Naive thymus-derived CD8-positive, alpha-beta T cell (primary cell): ENCODE measurements at regions not wholly inside any gene's neighbourhood (a gene's known extent, or its start where the extent isn't known, plus 50 kb on each side); places are given as distances from the start of the nearest gene placed in this dataset.
A peak's percentile ranks its signal among the peaks of the same experiment; 100 is the strongest.

Source experiments
- ATAC-seq, 2 donors: fragments of 150-1000 bp; cut with Tn5 transposase in 1 of 2; sonication (Bioruptor Pico), chemical (Tn5 transposase) in 1 of 2; 1 replicate in 1 of 2; 2 replicates in 1 of 2; pipeline ENCODE4 v1.10.0; 2021; ENCODE audit warnings: mild to moderate bottlenecking in 2 of 2, moderate library complexity in 2 of 2
- POLR2A ChIA-PET: fragments of 350-600 bp; sonication (Branson Sonifier 250); formaldehyde crosslinking; loops from one replicate; lab custom pipeline; 2021; ENCODE audit warnings: antibody characterized with exemption; lab: Charles Lee
- DNase-seq, 10 donors: peaks; one replicate each; pipeline versions ENCODE4 v3.0.0 to v3.0.0-alpha.2; 2020 to 2022
- H3K27ac Mint-ChIP-seq, 10 donors: one replicate each; pipeline ENCODE4 v1.8.0; 2020 to 2022; ENCODE audit warnings: mild to moderate bottlenecking in 10 of 10, mixed read lengths in 10 of 10, moderate library complexity in 4 of 10, inconsistent platforms in 1 of 10
- H3K27me3 Mint-ChIP-seq, 5 donors: one replicate each; pipeline ENCODE4 v1.8.0; 2021 to 2022; ENCODE audit warnings: mixed read lengths in 5 of 5
- H3K36me3 Mint-ChIP-seq, 3 donors: one replicate each; pipeline ENCODE4 v1.8.0; 2020 to 2022; ENCODE audit warnings: mixed read lengths in 3 of 3, mild to moderate bottlenecking in 2 of 3, inconsistent platforms in 1 of 3
- H3K4me1 Mint-ChIP-seq, 4 donors: one replicate each; pipeline ENCODE4 v1.8.0; 2021 to 2022; ENCODE audit warnings: mixed read lengths in 4 of 4
- H3K4me3 Mint-ChIP-seq, 10 donors: one replicate each; pipeline ENCODE4 v1.8.0; 2020 to 2022; ENCODE audit warnings: mild to moderate bottlenecking in 10 of 10, mixed read lengths in 10 of 10, moderate library complexity in 6 of 10, inconsistent platforms in 1 of 10
- H3K9me3 Mint-ChIP-seq, 9 donors: one replicate each; pipeline ENCODE4 v1.8.0; 2020 to 2022; ENCODE audit warnings: mixed read lengths in 9 of 9, mild to moderate bottlenecking in 3 of 9, inconsistent platforms in 1 of 9, moderate library complexity in 1 of 9

DNA sequence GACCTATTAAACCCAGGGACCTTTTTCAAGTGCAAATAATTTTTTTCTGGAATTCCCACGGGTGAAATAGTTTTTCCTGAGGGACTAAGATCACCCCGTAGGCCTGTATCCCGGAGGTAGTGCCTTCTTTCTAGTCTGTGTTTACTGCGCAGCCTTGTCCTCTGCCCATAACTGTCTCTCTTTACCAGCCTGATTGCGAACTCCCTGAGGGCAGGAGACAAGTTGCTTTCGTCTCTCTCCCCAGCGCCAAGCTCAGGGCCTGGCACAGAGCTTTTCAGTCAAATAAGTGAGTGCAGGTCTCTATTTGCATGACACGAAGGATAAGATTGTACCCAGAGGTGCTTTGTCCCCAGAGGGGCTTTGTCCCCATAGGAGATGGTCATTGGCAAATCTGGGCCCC, 123.9 kb downstream of the DDX1 start:
- ATAC-seq = no peak
- POLR2A ChIA-PET = no interaction called here
- H3K27me3 Mint-ChIP-seq = peaks cover 0 to 4% (median 0%) of the 10 kb centered on the region in 5 donors
- H3K4me3 Mint-ChIP-seq = no peak overlapping the region
- H3K36me3 Mint-ChIP-seq = no peaks in the 10 kb centered on the region
- H3K9me3 Mint-ChIP-seq = no peaks in the 10 kb centered on the region
- H3K4me1 Mint-ChIP-seq = no peaks in the 10 kb centered on the region
- no peak for DNase-seq
- peak overlapping the region in 2 of 10 donors; percentile 15 to 61 for H3K27ac Mint-ChIP-seq

DNA sequence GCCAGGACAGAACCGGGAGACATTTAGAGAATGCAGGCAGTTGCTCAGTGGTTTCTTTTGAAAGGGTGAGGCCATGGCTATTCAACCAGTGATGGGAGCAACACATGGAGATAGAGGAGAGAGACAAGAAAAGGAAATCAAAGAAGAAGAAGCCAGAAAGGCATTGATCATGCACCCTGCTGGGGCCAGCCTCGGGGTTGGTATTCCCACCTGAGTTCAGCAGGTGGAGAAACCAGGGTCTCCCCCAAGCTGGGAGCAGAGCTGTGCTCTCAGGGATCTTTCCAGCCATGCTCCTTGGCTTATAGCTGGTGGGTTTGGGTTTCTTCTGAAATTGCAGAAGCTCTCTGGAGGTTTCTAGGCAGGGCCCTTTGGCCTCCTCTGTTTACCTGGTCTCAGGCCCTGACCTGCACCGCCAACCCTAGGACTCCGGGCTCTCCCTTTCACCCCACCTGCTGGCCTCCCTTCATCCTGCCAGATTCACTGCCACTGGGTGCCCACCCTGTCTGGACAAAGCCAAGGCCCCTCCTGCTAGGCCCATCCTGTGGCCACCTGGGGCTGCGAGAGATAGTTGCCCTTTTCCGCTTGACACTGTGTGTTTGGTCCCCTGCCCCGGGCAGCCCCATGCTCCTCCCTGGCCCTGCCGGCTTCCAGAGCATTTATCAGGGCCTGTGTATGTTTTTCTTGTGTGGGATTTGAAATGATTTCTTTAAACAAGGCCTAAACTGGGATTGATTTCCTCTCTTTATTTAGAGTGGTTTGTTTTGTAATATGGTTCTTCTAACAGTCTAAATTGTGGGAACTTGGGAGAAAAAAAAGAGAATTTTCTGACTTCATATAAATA, 126.7 kb downstream of the DDX1 start:
- DNase-seq = no peak
- H3K36me3 Mint-ChIP-seq = no peaks in the 10 kb centered on the region
- ATAC-seq = no peak
- H3K27ac Mint-ChIP-seq = no peak overlapping the region
- H3K4me3 Mint-ChIP-seq = no peak overlapping the region
- no peaks in the 10 kb centered on the region for H3K4me1 Mint-ChIP-seq
- H3K27me3 Mint-ChIP-seq = peaks cover 0 to 4% (median 0%) of the 10 kb centered on the region in 5 donors
- no peaks in the 10 kb centered on the region for H3K9me3 Mint-ChIP-seq
- POLR2A ChIA-PET = no interaction called here

DNA sequence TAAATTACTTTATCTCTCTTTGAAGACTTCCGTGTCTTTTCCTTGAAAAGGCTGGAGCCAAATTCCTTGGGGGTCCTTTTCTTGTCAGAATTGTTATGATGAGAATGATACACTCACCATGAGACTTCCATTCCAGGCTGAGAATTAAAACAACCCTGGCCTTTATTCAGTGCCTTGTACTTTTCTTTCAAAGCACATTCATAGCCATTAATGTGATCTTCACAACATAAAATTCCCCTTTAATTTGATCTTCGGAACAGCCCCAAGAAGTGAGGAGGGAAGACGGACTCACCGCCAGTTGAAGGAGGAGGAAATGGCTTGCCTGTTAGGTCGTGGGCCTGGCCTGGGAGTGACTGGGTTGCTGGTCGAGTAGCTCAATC, 127.3 kb downstream of the DDX1 start:
- Mint-ChIP-seq H3K9me3 (no peaks in the 10 kb centered on the region), H3K36me3 (no peaks in the 10 kb centered on the region), H3K4me1 (no peaks in the 10 kb centered on the region), H3K4me3 (no peak overlapping the region), H3K27ac (no peak overlapping the region), H3K27me3 (peaks cover 0 to 7% (median 0%) of the 10 kb centered on the region in 5 donors)
- DNase-seq (no peak), ATAC-seq (no peak)
- POLR2A ChIA-PET = no interaction called here

DNA sequence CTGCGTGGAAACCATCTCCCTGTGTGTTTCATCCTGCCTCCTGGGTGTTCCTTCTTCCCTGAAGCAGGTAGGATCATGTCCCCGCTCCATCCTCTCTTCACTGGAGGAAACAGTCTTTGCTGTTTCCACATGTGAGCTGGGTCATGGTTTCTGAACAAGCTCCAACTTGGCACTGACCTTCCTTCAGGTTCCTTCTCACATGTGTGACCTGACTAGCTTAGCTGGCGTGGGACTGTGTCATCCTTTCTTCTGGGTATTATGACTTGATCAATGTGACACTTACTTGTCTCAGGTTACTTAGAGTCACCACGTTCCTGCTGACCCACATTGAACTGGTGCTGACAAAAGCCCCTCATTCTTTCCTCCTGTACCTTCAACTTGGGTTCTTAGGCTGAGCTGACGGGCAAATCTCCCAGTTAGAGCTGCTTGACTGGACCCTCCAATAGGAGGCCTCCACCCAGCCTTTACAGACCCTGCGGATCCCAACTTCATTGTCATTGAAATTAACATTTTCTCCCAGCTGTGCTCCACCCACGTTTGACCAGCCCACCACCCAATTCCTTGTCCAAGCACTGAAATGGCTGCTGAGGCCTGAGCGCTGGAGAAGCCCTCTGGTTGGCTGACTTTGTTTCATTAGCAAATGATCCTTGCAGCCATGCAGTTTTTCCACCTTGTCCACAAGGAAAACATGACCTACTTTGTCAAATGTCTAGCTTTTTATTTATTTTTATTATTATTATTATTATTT, 128.1 kb downstream of the DDX1 start:
- no peak for ATAC-seq
- peaks cover 0 to 8% (median 0%) of the 10 kb centered on the region in 5 donors for H3K27me3 Mint-ChIP-seq
- POLR2A ChIA-PET = no interaction called here

DNA sequence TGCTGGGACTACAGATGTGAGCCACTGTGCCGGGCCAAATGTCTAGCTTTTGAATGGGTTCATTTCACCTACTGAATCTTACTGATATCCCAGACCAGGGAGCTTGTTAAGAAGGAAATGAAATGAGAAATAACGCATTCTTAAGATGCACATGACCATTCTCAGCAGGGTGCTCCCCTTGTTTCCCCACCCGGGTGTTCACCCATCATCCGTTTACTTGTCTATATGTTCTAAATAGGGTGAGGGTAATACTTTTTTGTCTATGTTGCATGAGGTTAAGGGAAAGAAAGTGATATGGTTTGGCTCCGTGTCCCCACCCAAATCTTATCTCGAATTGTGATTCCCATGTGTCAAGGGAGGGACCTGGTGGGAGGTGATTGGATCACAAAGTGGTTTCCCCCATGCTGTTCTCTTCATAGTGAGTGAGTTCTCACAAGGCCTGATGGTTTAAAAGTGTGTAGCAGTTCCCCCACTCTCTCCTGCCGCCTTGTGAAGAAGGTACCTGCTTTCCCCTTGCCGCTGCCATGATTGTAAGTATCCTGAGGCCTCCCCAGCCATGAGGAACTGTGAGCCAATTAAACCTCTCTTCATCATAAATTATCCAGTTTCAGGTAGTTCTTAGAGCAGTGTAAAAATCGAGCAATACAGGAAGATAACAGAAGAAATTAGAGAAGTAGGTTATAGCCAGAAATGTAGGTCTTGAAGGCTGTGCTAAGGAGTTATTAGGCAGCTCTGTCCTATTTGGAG, 129.1 kb downstream of the DDX1 start:
- peaks cover 0 to 16% (median 5%) of the 10 kb centered on the region in 5 donors for H3K27me3 Mint-ChIP-seq
- H3K36me3 Mint-ChIP-seq = no peaks in the 10 kb centered on the region
- POLR2A ChIA-PET = no interaction called here
- H3K4me1 Mint-ChIP-seq = no peaks in the 10 kb centered on the region
- DNase-seq = no peak
- H3K4me3 Mint-ChIP-seq = no peak overlapping the region
- H3K27ac Mint-ChIP-seq = no peak overlapping the region
- H3K9me3 Mint-ChIP-seq = no peaks in the 10 kb centered on the region
- no peak for ATAC-seq

More for the DNA sequence above, 128.1 kb downstream of the DDX1 start:
- no peaks in the 10 kb centered on the region for H3K36me3 Mint-ChIP-seq
- H3K4me3 Mint-ChIP-seq = no peak overlapping the region
- no peak for DNase-seq
- H3K9me3 Mint-ChIP-seq = no peaks in the 10 kb centered on the region
- no peaks in the 10 kb centered on the region for H3K4me1 Mint-ChIP-seq
- no peak overlapping the region for H3K27ac Mint-ChIP-seq

DNA sequence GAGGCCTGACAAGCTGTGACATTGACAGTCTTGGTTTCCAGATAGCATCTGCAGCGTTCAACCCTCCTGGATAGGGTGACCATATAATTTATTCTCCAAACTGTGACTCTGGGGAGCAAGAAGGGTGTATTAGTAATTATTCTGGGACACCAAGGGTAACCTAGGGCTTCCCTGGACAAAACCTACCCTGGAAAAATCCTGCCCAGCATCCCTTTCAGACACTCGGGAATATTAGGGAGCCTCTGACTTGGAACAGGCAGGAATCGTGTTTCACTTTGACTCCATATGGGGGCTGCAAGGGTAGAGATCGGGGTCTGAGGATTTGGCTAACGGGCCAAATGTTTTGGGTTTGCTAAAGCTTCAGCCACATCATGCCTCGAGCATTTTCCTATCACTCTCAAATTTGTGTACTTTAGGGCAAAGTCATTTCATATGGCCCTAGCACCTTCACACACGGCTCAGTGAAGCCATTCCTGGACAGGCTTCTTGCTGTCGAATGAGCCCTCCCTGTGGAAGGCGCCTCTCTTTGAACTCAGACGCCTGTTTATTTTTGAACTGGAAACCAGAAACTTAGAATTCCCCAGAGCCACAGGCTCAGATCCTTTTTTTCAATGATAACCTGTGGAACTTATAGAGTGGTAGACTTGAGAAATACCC, 129.9 kb downstream of the DDX1 start:
- H3K9me3 Mint-ChIP-seq = no peaks in the 10 kb centered on the region
- ATAC-seq (no peak), DNase-seq (no peak)
- POLR2A ChIA-PET = no interaction called here
- no peak overlapping the region for H3K27ac Mint-ChIP-seq
- H3K4me3 Mint-ChIP-seq = no peak overlapping the region
- H3K4me1 Mint-ChIP-seq = no peaks in the 10 kb centered on the region
- peaks cover 0 to 23% (median 8%) of the 10 kb centered on the region in 5 donors for H3K27me3 Mint-ChIP-seq
- H3K36me3 Mint-ChIP-seq = no peaks in the 10 kb centered on the region

DNA sequence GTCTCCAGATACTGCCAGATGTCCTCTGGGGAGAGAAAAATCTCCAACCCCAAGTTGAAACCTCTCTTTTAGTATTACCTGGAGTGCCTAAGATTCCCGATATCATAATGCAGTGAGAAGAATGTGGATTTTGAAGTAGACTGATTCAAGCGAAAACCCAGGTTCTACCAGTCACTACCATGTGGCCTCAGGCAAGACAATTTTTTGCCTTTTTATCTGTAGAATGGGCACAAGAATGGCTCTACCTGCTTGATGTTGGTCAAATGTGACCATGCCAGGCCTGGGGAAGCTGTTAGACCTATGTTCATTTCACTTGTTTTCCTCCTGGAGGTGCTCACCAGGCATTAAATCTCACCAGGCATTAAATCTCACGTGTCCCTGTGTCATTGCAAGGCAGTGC, 131.3 kb downstream of the DDX1 start:
- H3K4me3 Mint-ChIP-seq = no peak overlapping the region
- POLR2A ChIA-PET = no interaction called here
- no peak for ATAC-seq
- DNase-seq = no peak
- H3K4me1 Mint-ChIP-seq = no peaks in the 10 kb centered on the region
- H3K27me3 Mint-ChIP-seq = peaks cover 0 to 20% (median 9%) of the 10 kb centered on the region in 5 donors
- no peaks in the 10 kb centered on the region for H3K9me3 Mint-ChIP-seq
- H3K27ac Mint-ChIP-seq = no peak overlapping the region
- no peaks in the 10 kb centered on the region for H3K36me3 Mint-ChIP-seq

DNA sequence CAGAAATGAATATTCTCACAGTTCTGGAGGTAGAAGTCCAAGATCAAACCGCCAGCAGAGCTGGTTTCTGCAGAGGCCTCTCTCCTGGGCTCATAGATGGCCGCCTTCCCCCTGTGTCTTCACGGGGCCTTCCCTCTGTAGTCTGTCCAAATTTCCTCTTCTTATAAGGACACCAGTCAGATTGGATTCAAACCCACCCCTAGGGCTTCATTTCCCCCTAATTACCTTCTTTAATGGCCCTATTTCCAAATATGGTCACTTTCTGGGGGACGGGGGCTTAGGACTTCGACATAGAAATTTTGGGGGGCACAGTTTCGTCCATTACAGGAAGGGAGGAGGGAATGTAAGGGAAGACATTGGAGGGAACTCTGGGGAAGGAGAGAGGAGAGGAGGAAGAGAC, 132.6 kb downstream of the DDX1 start:
- ATAC-seq = no peak
- Mint-ChIP-seq H3K4me3 (no peak overlapping the region), H3K4me1 (no peaks in the 10 kb centered on the region), H3K36me3 (no peaks in the 10 kb centered on the region), H3K27me3 (peaks cover 0 to 22% (median 9%) of the 10 kb centered on the region in 5 donors), H3K27ac (no peak overlapping the region), H3K9me3 (no peaks in the 10 kb centered on the region)
- DNase-seq = no peak
- POLR2A ChIA-PET = no interaction called here

DNA sequence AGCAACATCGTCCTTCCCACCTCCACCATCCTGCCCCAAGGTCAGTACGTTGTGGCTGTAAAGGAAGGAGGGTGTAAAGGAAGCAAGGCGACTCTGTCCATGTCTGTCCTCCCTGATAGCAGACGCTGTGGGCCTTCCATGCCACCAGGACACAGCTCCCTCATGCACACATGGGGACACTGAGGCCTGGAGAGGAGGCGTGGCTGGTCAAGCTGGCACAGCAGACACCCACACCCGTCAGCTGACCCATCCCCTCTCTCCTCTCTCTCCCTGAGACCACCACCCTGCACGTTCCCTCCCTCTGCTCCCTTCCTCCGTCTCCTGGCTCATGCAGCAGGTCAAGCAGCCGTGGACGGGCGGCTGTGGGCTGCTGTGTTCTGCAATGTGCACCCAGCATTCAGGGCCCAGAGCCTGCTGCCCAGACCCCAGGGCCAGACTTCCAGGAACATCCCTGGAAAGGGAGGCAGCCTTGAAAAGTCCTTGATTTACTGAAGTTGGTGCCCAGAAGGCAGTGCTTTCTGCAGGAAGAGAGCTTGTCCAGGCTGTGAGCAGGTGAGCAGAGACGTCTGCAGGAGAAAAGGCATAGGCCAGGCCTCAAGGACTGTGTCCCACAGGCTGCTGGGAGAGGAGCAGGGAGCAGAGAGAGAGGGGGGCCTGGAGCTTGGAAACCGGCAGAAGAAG, 133.6 kb downstream of the DDX1 start:
- no peaks in the 10 kb centered on the region for H3K4me1 Mint-ChIP-seq
- H3K36me3 Mint-ChIP-seq = no peaks in the 10 kb centered on the region
- no peak for ATAC-seq
- H3K4me3 Mint-ChIP-seq = no peak overlapping the region
- H3K27me3 Mint-ChIP-seq = peaks cover 0 to 22% (median 9%) of the 10 kb centered on the region in 5 donors
- H3K9me3 Mint-ChIP-seq = no peaks in the 10 kb centered on the region
- no peak overlapping the region for H3K27ac Mint-ChIP-seq
- POLR2A ChIA-PET = no interaction called here
- DNase-seq = no peak

DNA sequence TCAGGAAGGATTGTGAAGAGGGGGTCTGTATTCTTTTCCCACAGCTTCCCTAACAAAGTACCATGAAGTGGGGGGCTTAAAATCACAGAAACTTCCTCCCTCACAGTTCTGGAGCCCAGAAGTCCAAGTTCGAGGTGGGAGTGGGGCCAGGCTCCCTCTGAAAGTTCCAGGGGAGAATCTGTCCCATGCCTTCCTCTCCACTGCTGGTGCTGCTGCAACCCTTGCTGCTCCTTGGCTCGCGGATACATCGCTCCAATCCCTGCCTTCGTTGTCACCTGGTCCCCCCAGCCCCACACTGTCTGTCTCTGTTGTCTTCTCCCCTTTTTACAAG, 134.1 kb downstream of the DDX1 start:
- Mint-ChIP-seq H3K27ac (no peak overlapping the region), H3K36me3 (no peaks in the 10 kb centered on the region), H3K4me1 (no peaks in the 10 kb centered on the region), H3K9me3 (no peaks in the 10 kb centered on the region), H3K4me3 (no peak overlapping the region), H3K27me3 (peaks cover 0 to 22% (median 9%) of the 10 kb centered on the region in 5 donors)
- DNase-seq = no peak
- POLR2A ChIA-PET = no interaction called here
- ATAC-seq = no peak

DNA sequence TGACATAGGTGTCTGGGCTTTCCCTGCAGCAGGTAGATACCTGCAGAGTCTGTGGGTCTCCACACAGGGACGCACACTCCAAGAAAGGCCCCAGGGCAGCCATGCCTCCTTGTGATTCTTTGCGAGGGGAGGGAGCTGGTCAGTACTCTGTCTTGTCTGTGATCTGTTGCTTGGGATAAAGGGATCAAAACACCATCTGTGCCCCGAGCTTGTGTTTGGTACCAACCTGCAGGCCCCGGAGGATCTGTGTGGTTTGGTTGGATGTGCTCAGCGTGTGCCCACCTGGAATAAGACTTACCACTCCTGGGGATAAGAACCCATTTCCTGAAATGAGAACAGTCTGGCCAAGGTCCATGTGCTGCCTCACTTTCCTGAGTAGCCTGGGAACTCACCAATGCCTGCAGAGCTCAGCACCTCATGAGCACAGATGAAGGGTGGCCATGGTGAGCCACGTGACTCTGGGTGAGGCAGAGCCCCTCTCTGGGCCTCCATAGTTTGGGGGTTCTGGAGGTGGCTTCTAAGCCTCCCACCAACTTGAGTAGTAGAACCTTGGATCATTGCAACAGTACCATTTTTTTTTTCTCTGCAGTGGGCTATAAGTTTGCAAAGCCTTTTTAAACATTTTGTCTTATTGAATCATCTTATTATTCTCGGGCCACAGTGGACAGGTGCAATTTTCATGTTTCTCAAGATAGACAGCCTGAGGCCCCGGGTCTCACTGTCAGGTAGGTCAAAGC, 134.8 kb downstream of the DDX1 start:
- peaks cover 0 to 22% (median 9%) of the 10 kb centered on the region in 5 donors for H3K27me3 Mint-ChIP-seq
- no peaks in the 10 kb centered on the region for H3K36me3 Mint-ChIP-seq
- ATAC-seq = no peak
- no peak for DNase-seq
- no peak overlapping the region for H3K4me3 Mint-ChIP-seq
- H3K4me1 Mint-ChIP-seq = no peaks in the 10 kb centered on the region
- POLR2A ChIA-PET = no interaction called here
- H3K9me3 Mint-ChIP-seq = no peaks in the 10 kb centered on the region
- H3K27ac Mint-ChIP-seq = no peak overlapping the region
